KMS-11 (cell line): ENCODE measurements at regions not wholly inside any gene's neighbourhood (a gene's known extent, or its start where the extent isn't known, plus 50 kb on each side); places are given as distances from the start of the nearest gene placed in this dataset.

Experiments
- H2AFZ ChIP-seq: fragments of 200-600 bp; sonication (generic); 2 replicates; pipeline ENCODE4 v1.6.1; 2016; ENCODE audit warnings: antibody characterized with exemption, mixed run types, low read depth
- H3K27ac ChIP-seq: fragments of 200-600 bp; sonication (generic); 2 replicates; pipeline ENCODE4 v1.6.1; 2016; ENCODE audit warnings: mild to moderate bottlenecking, mixed run types
- H3K27me3 ChIP-seq: fragments of 200-600 bp; sonication (generic); 2 replicates; pipeline ENCODE4 v1.6.1; 2017; ENCODE audit warnings: mild to moderate bottlenecking, low read depth, mixed run types, moderate library complexity; ENCODE audit not compliant: insufficient read depth
- H3K36me3 ChIP-seq: fragments of 200-600 bp; sonication (generic); 2 replicates; pipeline ENCODE4 v1.6.1; 2017; ENCODE audit warnings: mild to moderate bottlenecking, mixed run types; ENCODE audit not compliant: insufficient read depth
- H3K4me1 ChIP-seq: fragments of 200-600 bp; sonication (generic); 2 replicates; pipeline ENCODE4 v1.6.1; 2016; ENCODE audit warnings: mild to moderate bottlenecking, low read depth, mixed run types; ENCODE audit not compliant: poor library complexity, severe bottlenecking
- H3K4me2 ChIP-seq: fragments of 200-600 bp; sonication (generic); 2 replicates; pipeline ENCODE4 v1.7.0; 2016; ENCODE audit warnings: mild to moderate bottlenecking, mixed run types
- H3K4me3 ChIP-seq: fragments of 200-600 bp; sonication (generic); IDR thresholded peaks from 2 replicates; pipeline ENCODE4 v1.6.1; 2017; ENCODE audit warnings: low read depth, low read length, mixed read lengths; ENCODE audit not compliant: insufficient read depth
- H3K79me2 ChIP-seq: fragments of 200-600 bp; sonication (generic); 2 replicates; pipeline ENCODE4 v1.6.1; 2016; ENCODE audit warnings: low read depth, mixed run types; ENCODE audit not compliant: insufficient read depth
- H3K9ac ChIP-seq: fragments of 200-600 bp; sonication (generic); 2 replicates; pipeline ENCODE4 v1.6.1; 2016; ENCODE audit warnings: mild to moderate bottlenecking, mixed run types
- H4K20me1 ChIP-seq: fragments of 200-600 bp; sonication (generic); 2 replicates; pipeline ENCODE4 v1.6.1; 2016; ENCODE audit warnings: mild to moderate bottlenecking, mixed run types; ENCODE audit not compliant: insufficient read depth
- TF ChIP-seq, protein P1 (sequence below): fragments of 200-600 bp; sonication (generic); conservative IDR thresholded peaks from 2 replicates; pipeline ENCODE4 v1.6.1; 2017; ENCODE audit warnings: low read depth, mild to moderate bottlenecking, antibody characterized with exemption, low read length, moderate library complexity, mixed read lengths

DNA sequence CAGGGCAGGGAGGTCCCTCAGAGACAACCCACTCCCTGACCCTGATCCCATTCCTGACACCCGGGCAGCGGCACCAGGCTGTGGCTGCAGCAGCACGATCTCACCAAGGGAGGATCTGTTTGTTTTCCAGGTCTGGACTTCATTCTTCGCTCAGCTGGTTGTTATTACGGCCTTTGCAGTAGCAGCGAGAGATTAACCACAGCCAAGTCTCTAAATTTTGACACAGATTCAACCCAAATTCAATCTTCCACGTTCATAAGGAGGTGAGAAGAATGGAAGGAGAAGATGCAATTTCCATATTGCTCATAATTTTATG lies 91.1 kb upstream of the THBS2 start:
- Histone ChIP-seq H4K20me1 (no peaks in the 10 kb centered on the region), H3K36me3 (no peaks in the 10 kb centered on the region), H3K4me3 (no peak overlapping the region), H2AFZ (no peak overlapping the region), H3K4me2 (no peak overlapping the region), H3K79me2 (no peaks in the 10 kb centered on the region), H3K4me1 (no peaks in the 10 kb centered on the region), H3K27ac (no peak overlapping the region), H3K27me3 (no peaks in the 10 kb centered on the region), H3K9ac (no peak overlapping the region)
- TF ChIP-seq, protein P1, sequence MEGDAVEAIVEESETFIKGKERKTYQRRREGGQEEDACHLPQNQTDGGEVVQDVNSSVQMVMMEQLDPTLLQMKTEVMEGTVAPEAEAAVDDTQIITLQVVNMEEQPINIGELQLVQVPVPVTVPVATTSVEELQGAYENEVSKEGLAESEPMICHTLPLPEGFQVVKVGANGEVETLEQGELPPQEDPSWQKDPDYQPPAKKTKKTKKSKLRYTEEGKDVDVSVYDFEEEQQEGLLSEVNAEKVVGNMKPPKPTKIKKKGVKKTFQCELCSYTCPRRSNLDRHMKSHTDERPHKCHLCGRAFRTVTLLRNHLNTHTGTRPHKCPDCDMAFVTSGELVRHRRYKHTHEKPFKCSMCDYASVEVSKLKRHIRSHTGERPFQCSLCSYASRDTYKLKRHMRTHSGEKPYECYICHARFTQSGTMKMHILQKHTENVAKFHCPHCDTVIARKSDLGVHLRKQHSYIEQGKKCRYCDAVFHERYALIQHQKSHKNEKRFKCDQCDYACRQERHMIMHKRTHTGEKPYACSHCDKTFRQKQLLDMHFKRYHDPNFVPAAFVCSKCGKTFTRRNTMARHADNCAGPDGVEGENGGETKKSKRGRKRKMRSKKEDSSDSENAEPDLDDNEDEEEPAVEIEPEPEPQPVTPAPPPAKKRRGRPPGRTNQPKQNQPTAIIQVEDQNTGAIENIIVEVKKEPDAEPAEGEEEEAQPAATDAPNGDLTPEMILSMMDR, result no peak

DNA sequence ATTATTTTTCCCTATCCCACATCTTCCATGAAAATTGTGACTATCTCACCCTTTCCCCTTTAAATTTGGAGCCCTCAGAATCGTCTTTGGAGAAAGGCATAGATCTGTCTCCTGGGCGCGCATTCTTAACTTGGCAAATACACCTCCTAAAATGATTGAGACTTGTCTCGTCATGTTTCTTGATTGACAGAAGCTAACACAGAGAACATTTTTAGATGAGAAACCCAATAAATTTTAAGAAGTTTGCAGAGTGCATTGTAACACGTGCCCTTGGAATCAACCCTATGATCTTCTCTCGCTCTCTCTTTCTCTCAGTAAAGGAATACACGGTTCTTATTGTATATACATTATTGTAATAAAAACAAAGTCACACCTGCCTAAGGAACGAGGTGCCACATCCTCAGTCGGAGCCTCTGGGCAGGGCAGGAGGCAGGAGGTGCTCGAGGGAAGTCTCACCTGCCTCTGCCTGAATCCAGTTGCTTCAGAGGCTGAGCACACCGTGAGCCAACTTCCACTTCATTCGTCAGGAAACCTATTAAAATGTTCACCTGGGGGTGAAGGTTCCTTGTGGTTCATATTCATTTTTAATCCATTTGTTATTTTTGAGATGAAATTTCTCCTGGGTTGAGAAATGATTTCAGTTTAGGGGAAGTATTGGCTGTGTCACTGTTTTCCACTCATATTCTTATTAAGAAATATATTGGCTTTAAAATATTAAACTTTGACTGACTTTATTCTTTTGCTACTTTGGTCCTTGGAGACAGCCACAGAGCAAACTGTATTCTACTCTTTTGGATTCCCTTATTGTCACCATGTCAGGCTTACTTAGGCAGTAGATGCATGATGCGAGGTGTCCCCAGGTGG lies 90.5 kb upstream of the THBS2 start:
- Histone ChIP-seq H3K79me2 (no peaks in the 10 kb centered on the region), H3K4me3 (no peak overlapping the region), H3K4me2 (no peak overlapping the region), H3K27me3 (no peaks in the 10 kb centered on the region), H4K20me1 (no peaks in the 10 kb centered on the region), H3K36me3 (no peaks in the 10 kb centered on the region), H3K27ac (no peak overlapping the region), H3K4me1 (no peaks in the 10 kb centered on the region), H3K9ac (no peak overlapping the region), H2AFZ (no peak overlapping the region)
- TF ChIP-seq, protein P1, result no peak

DNA sequence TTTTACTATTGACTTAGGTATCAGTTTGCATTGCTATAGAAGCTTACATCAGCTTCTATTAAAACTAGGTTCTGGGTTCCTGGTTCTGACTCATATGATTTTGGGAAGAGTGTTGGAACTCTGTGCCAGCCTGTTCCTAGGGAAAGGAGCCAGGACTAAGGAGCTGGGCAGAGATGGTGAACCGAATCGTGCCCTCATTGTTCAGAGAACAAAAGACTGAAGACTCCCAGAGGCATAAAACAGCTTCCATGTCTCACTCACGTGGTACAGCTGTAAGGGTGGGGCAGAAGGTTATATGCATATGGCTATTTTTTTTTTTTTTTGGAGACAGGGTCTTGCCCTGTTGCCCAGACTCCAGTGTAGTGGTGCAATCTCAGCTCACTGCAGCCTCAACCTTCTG lies 89.1 kb upstream of the THBS2 start:
- Histone ChIP-seq H3K79me2 (no peaks in the 10 kb centered on the region), H3K27me3 (no peaks in the 10 kb centered on the region), H3K4me1 (no peaks in the 10 kb centered on the region), H3K4me2 (no peak overlapping the region), H3K4me3 (no peak overlapping the region), H3K9ac (no peak overlapping the region), H2AFZ (no peak overlapping the region), H4K20me1 (no peaks in the 10 kb centered on the region), H3K27ac (no peak overlapping the region), H3K36me3 (no peaks in the 10 kb centered on the region)
- TF ChIP-seq, protein P1, result no peak

DNA sequence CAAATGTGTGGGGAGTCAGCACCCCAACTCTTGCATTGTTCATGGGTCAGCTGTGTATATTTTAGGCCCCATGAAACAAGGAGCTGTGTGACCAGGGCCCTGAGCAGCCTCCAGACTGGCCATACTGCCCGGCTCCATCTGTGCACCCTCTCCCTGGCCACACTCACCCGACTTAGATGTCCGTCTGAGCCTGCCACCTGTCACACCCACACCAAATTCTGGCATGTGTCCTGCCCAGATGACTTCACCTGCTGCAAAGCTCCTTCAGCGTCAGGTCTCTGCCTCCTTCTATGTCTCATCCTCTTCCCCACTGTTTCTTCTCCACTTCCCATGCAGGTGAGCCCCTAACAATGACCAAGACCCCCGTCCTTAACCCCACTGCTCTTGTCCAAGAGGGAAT lies 88.1 kb upstream of the THBS2 start:
- Histone ChIP-seq H3K27ac (no peak overlapping the region), H3K27me3 (no peaks in the 10 kb centered on the region), H3K9ac (no peak overlapping the region), H3K79me2 (no peaks in the 10 kb centered on the region), H3K4me1 (no peaks in the 10 kb centered on the region), H4K20me1 (no peaks in the 10 kb centered on the region), H3K4me2 (no peak overlapping the region), H3K4me3 (no peak overlapping the region), H2AFZ (no peak overlapping the region), H3K36me3 (no peaks in the 10 kb centered on the region)
- TF ChIP-seq, protein P1, result no peak
